ENCODE measurements at regions not wholly inside any gene's neighbourhood (a gene's known extent, or its start where the extent isn't known, plus 50 kb on each side); places are given as distances from the start of the nearest gene placed in this dataset.

GRCh38 chr14:62314871-62315270 lies 552.7 kb downstream of the SNAPC1 start:
- TF ChIP-seq CTCF (IDR thresholded peaks at IDR 0.05; ENCODE audit: poor library complexity) (no peak), EZH2 (IDR thresholded peaks at IDR 0.05; ENCODE audit: borderline replicate concordance) (no peak), EZH2phosphoT487 (IDR thresholded peaks at IDR 0.05; ENCODE audit: low read depth, severe bottlenecking, unreplicated experiment) (no peak)

All from hepatocyte (in vitro differentiated cells).